Peyer's patch (tissue), 4 donors: ENCODE measurements at regions not wholly inside any gene's neighbourhood (a gene's known extent, or its start where the extent isn't known, plus 50 kb on each side); places are given as distances from the start of the nearest gene placed in this dataset.

Source experiments
- POLR2A ChIP-seq, 2 donors: fragments of 450-650 bp; IDR thresholded peaks; one replicate each; pipeline ENCODE4 v1.5.1; 2017; ENCODE audit warnings: antibody characterized with exemption in 2 of 2, mild to moderate bottlenecking in 2 of 2, moderate library complexity in 2 of 2
- TF ChIP-seq, protein P1 (sequence below), 6 experiments: fragments of 450-650 bp in 4 of 6; fragments of 200-600 bp in 2 of 6; sonication (generic) in 1 of 6; IDR thresholded peaks; one replicate each; pipeline ENCODE4 v1.5.1; 2017 to 2019; ENCODE audit warnings: antibody characterized with exemption in 6 of 6, mild to moderate bottlenecking in 3 of 6, moderate library complexity in 1 of 6

DNA sequence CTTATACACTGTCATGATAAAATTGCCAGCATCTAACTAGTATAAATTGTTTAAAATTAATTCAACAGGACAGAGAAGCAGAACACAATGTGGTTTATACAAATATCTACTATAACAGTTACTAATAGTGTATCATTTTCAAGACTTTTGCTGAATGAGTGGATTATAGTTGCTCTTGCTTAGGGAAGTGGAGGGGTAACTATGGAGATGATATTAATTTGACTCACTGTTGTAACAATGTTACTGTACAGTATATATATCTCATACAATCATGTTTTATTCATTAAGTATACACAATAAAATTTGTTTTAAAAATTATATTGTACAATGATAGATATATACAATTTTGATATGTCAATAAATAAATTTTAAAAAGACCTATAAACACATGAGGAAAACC, 119.1 kb downstream of the ZPLD1 start:
- TF ChIP-seq POLR2A (IDR thresholded peaks at IDR 0.05) = no peak
- TF ChIP-seq, protein P1, sequence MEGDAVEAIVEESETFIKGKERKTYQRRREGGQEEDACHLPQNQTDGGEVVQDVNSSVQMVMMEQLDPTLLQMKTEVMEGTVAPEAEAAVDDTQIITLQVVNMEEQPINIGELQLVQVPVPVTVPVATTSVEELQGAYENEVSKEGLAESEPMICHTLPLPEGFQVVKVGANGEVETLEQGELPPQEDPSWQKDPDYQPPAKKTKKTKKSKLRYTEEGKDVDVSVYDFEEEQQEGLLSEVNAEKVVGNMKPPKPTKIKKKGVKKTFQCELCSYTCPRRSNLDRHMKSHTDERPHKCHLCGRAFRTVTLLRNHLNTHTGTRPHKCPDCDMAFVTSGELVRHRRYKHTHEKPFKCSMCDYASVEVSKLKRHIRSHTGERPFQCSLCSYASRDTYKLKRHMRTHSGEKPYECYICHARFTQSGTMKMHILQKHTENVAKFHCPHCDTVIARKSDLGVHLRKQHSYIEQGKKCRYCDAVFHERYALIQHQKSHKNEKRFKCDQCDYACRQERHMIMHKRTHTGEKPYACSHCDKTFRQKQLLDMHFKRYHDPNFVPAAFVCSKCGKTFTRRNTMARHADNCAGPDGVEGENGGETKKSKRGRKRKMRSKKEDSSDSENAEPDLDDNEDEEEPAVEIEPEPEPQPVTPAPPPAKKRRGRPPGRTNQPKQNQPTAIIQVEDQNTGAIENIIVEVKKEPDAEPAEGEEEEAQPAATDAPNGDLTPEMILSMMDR (IDR thresholded peaks at IDR 0.05) = no peak
